Tibial nerve (tissue), 4 donors: ENCODE measurements at regions not wholly inside any gene's neighbourhood (a gene's known extent, or its start where the extent isn't known, plus 50 kb on each side); places are given as distances from the start of the nearest gene placed in this dataset.

Experiments
- DNase-seq, 2 donors: peaks; one replicate each; pipeline ENCODE4 v3.0.0-alpha.2; 2019; ENCODE audit warnings: low spot score in 2 of 2
- H3K27ac ChIP-seq, 4 donors: fragments of 200-600 bp; sonication (generic) in 3 of 4; one replicate each; pipeline ENCODE4 v1.5.1; 2017 to 2019; ENCODE audit warnings: mild to moderate bottlenecking in 1 of 4
- H3K27me3 ChIP-seq, 2 donors: fragments of 200-600 bp; sonication (generic) in 1 of 2; one replicate each; pipeline versions ENCODE4 v1.5.1 to v1.6.0; 2017 to 2019
- H3K36me3 ChIP-seq, 3 donors: fragments of 200-600 bp; sonication (generic); one replicate each; pipeline ENCODE4 v1.5.1; 2018 to 2019
- H3K4me1 ChIP-seq, 4 donors: fragments of 200-600 bp; sonication (generic) in 3 of 4; one replicate each; pipeline ENCODE4 v1.5.1; 2017 to 2019
- H3K4me3 ChIP-seq, 4 donors: fragments of 200-600 bp; sonication (generic) in 3 of 4; one replicate each; pipeline ENCODE4 v1.5.1; 2017 to 2019; ENCODE audit warnings: mild to moderate bottlenecking in 1 of 4, moderate library complexity in 1 of 4
- H3K9me3 ChIP-seq, 4 donors: fragments of 200-600 bp; sonication (generic) in 3 of 4; one replicate each; pipeline ENCODE4 v1.5.1; 2017 to 2019
- CTCF ChIP-seq, 5 experiments: fragments of 200-600 bp in 3 of 5; fragments of 450-650 bp in 2 of 5; sonication (generic) in 3 of 5; IDR thresholded peaks; one replicate each; pipeline ENCODE4 v1.5.1; 2016 to 2019; ENCODE audit warnings: antibody characterized with exemption in 5 of 5, mild to moderate bottlenecking in 3 of 5, moderate library complexity in 2 of 5
- EP300 ChIP-seq, 2 donors: sonication (generic); formaldehyde crosslinking; IDR thresholded peaks; one replicate each; pipeline ENCODE4 v1.6.1; 2017; ENCODE audit warnings: antibody characterized with exemption in 2 of 2, mild to moderate bottlenecking in 1 of 2
- POLR2A ChIP-seq, 2 donors: fragments of 450-650 bp; IDR thresholded peaks; one replicate each; pipeline ENCODE4 v1.6.1; 2017; ENCODE audit warnings: antibody characterized with exemption in 2 of 2, mild to moderate bottlenecking in 2 of 2, moderate library complexity in 2 of 2
- WGBS, 2 donors: methylation state at CpG; one replicate each; pipeline ENCODE4 v1.1.5; 2018; 5-methylcytosine and 5-hydroxymethylcytosine counted together

DNA sequence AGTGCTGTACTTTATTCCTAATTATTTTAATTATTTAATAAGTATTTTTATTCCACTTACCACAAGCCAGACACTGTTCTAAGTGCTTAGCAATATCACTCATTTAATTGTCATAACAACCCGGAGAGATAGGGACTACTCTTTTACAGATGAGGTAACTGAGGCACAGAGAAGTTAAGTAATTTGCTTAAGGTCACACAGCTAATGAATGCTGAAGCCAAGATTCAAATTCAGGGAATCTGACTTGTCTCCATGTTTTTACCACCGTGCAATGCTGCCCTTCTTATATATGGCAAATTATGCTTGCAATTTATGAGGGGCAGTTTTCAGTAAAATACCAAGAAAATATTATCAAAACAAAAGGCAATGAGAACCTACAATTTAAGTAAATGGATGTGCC is 168.4 kb upstream of the KIF2A start:
- Histone ChIP-seq H3K36me3 (no peaks in the 10 kb centered on the region), H3K4me3 (no peak overlapping the region), H3K9me3 (no peaks in the 10 kb centered on the region), H3K27ac (no peak overlapping the region), H3K4me1 (no peaks in the 10 kb centered on the region), H3K27me3 (no peaks in the 10 kb centered on the region)
- no peak for DNase-seq
- no peak for TF ChIP-seq CTCF (IDR thresholded peaks at IDR 0.05)
- no peak for TF ChIP-seq POLR2A (IDR thresholded peaks at IDR 0.05)
- TF ChIP-seq EP300 (IDR thresholded peaks at IDR 0.05), result no peak
- 86 to 87% methylated on average over 2 of the region's 2 CpGs for WGBS, 2 donors

GRCh38 chr5:62138607-62139006 is 167.4 kb upstream of the KIF2A start:
- 42 to 63% methylated on average over 7 of the region's 7 CpGs for WGBS, 2 donors
- TF ChIP-seq CTCF (IDR thresholded peaks at IDR 0.05) (no peak), EP300 (IDR thresholded peaks at IDR 0.05) (no peak), POLR2A (IDR thresholded peaks at IDR 0.05) (no peak)
- peaks cover 0 to 6% (median 0%) of the 10 kb centered on the region in 4 donors for H3K4me1 ChIP-seq
- H3K27ac ChIP-seq, result no peak overlapping the region
- H3K9me3 ChIP-seq, result no peaks in the 10 kb centered on the region
- no peak overlapping the region for H3K4me3 ChIP-seq
- DNase-seq, result no peak
- H3K27me3 ChIP-seq, result no peaks in the 10 kb centered on the region
- H3K36me3 ChIP-seq, result no peaks in the 10 kb centered on the region

DNA sequence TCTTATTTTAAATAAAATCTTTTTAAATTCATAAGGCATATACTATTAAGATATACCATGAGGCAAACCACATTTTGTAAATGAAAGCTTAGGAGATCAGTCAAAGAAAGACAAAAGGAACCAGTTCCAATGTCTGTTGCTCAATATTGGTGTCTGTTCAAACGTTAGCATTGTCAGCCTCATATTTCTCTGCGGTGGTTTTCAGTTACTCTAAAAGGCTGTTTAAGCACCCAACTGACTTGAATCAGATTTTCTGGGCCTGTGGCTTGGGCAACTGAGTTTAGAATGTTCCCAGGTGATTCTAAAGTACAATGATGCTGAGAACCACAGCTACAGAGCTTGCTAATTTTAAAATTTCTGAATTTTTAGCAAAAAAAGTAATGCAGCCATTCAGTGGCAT is 166.3 kb upstream of the KIF2A start:
- Histone ChIP-seq H3K4me3 (no peak overlapping the region), H3K27me3 (no peaks in the 10 kb centered on the region), H3K27ac (no peak overlapping the region), H3K36me3 (no peaks in the 10 kb centered on the region), H3K9me3 (no peaks in the 10 kb centered on the region), H3K4me1 (peaks cover 0 to 17% (median 3%) of the 10 kb centered on the region in 4 donors)
- 47 to 63% methylated on average over 2 of the region's 2 CpGs for WGBS, 2 donors
- TF ChIP-seq CTCF (IDR thresholded peaks at IDR 0.05) (no peak), POLR2A (IDR thresholded peaks at IDR 0.05) (no peak), EP300 (IDR thresholded peaks at IDR 0.05) (no peak)
- DNase-seq, result no peak

DNA sequence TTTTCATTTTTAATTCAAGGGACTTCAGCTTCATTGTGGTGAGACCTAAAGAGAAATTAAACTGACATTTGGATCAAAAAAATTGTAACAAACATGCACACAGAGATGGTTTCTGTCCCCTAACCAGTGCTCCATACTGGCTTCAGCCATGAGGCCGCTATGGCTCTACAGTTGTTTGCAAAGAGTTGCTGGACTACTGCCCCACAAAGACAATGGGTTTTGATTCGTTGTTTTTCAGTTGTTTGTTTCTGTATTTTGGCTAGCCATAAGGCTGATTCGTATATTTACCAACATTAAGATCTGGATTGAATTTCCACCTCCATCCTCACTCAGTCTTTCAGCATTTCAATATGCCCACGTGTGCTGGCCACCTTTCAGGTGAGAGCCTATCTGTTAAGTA is 163.7 kb upstream of the KIF2A start:
- WGBS, 2 donors, result 48 to 63% methylated on average over 3 to 4 of the region's 4 CpGs
- peaks cover 0 to 17% (median 3%) of the 10 kb centered on the region in 4 donors for H3K4me1 ChIP-seq
- no peak overlapping the region for H3K4me3 ChIP-seq
- DNase-seq, result no peak
- H3K36me3 ChIP-seq, result no peaks in the 10 kb centered on the region
- H3K27ac ChIP-seq, result no peak overlapping the region
- H3K27me3 ChIP-seq, result no peaks in the 10 kb centered on the region
- H3K9me3 ChIP-seq, result no peaks in the 10 kb centered on the region
- no peak for TF ChIP-seq POLR2A (IDR thresholded peaks at IDR 0.05)
- no peak for TF ChIP-seq CTCF (IDR thresholded peaks at IDR 0.05)
- TF ChIP-seq EP300 (IDR thresholded peaks at IDR 0.05), result no peak

DNA sequence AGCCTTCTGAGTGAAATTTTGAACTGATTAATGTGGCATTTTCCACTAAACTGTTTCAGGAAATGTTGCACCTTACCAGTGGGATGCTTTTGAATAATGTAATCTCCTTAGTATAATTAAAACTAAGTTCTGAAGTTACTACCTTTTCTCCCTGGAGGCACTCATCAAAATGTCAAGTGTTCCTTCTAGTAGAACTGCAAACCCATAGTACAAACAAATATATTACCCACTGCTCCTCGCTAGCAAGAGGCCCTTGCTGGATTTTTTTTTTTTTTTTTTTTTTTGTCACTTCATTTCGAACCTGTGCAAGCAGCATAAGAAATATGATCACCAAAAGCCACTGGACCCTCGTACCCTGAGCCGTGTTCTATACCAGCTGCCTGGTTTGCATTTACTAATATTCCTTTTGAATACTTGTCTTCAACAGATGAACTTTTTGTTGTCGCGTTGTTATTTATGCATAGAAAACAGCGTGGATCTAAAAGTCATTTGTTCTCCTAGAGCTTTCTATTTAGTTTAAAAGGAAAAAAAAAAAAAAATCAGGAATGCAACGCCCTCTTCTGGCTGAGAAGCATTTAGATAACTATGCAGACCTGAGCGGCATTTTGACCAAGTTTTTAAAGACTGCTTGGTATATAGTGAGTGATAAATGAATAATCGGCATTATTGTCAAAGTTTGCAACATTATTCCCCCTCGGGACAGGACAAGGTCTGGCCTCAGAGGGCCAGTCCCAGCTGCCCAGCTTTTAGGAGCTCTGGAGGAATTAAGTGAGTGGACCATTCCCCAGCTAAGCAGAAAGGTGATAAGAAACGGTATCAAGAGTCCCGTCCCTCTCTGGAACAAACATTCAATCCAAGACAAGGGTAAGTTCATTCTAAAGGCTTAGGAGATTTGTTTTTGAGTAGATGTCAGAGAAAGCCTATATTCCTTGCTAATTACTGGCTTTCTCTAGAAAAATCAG is 162.5 kb upstream of the KIF2A start:
- Histone ChIP-seq H3K36me3 (no peaks in the 10 kb centered on the region), H3K27me3 (no peaks in the 10 kb centered on the region), H3K4me3 (no peak overlapping the region), H3K9me3 (no peaks in the 10 kb centered on the region), H3K4me1 (peaks cover 0 to 17% (median 3%) of the 10 kb centered on the region in 4 donors), H3K27ac (peak overlapping the region in 2 of 4 donors; percentile 45 to 51)
- TF ChIP-seq CTCF (IDR thresholded peaks at IDR 0.05) (peak; percentile 29 to 47 (median 33)), POLR2A (IDR thresholded peaks at IDR 0.05) (no peak)
- WGBS, 2 donors, result 15 to 18% methylated on average over 13 of the region's 13 CpGs
- no peak for DNase-seq
